HG03354 (cell line): ENCODE measurements at regions not wholly inside any gene's neighbourhood (a gene's known extent, or its start where the extent isn't known, plus 50 kb on each side); places are given as distances from the start of the nearest gene placed in this dataset.
"Not testable (repeated sequence)": the region's sequence is repeated elsewhere in the genome, so short reads cannot be mapped to it uniquely, and the experiment has no call there.

ENCODE experiments used
- ATAC-seq: cut with Tn5 transposase; IDR thresholded peaks from one replicate; pipeline ENCODE4 v1.9.1; 2021; ENCODE audit warnings: mild to moderate bottlenecking; ENCODE audit not compliant: unreplicated experiment, poor library complexity, severe bottlenecking

GRCh38 chr1:190940951-190941350 lies 463.3 kb upstream of the BRINP3 start:
- no peak for ATAC-seq

GRCh38 chr1:190942475-190942874 lies 464.8 kb upstream of the BRINP3 start:
- ATAC-seq = no peak

GRCh38 chr1:190943722-190944121 lies 466.1 kb upstream of the BRINP3 start:
- ATAC-seq = not testable (repeated sequence)

- ATAC-seq = no peak
Measured at GRCh38 chr1:190949939-190950338, 472.3 kb upstream of the BRINP3 start.

- ATAC-seq = no peak
Measured at GRCh38 chr1:190957565-190957964, 479.9 kb upstream of the BRINP3 start.

- ATAC-seq = no peak
Measured at GRCh38 chr1:190963321-190963720, 485.7 kb upstream of the BRINP3 start.

GRCh38 chr1:190975827-190976226 lies 498.2 kb upstream of the BRINP3 start:
- no peak for ATAC-seq

GRCh38 chr1:191002768-191003167 lies 525.1 kb upstream of the BRINP3 start:
- no peak for ATAC-seq

GRCh38 chr1:191016765-191017164 lies 539.1 kb upstream of the BRINP3 start:
- ATAC-seq = no peak

- no peak for ATAC-seq
Measured at GRCh38 chr1:191022856-191023255, 545.2 kb upstream of the BRINP3 start.

- ATAC-seq = no peak
Measured at GRCh38 chr1:191025896-191026642, 548.4 kb upstream of the BRINP3 start.

- no peak for ATAC-seq
Measured at GRCh38 chr1:191026828-191027227, 549.2 kb upstream of the BRINP3 start.

- ATAC-seq = no peak
Measured at GRCh38 chr1:191034132-191034531, 556.5 kb upstream of the BRINP3 start.

- ATAC-seq = no peak
Measured at GRCh38 chr1:191043066-191043465, 565.4 kb upstream of the BRINP3 start.

- no peak for ATAC-seq
Measured at GRCh38 chr1:191049781-191050180, 572.1 kb upstream of the BRINP3 start.

- ATAC-seq = no peak
Measured at GRCh38 chr1:191052888-191053287, 575.2 kb upstream of the BRINP3 start.

- ATAC-seq = no peak
Measured at GRCh38 chr1:191065346-191065745, 587.7 kb upstream of the BRINP3 start.

- ATAC-seq = no peak
Measured at GRCh38 chr1:191065771-191066170, 588.1 kb upstream of the BRINP3 start.

GRCh38 chr1:191074881-191075280 lies 597.2 kb upstream of the BRINP3 start:
- ATAC-seq = no peak

GRCh38 chr1:191083090-191083489 lies 605.4 kb upstream of the BRINP3 start:
- ATAC-seq = not testable (repeated sequence)

GRCh38 chr1:191085121-191085520 lies 607.5 kb upstream of the BRINP3 start:
- ATAC-seq = no peak

GRCh38 chr1:191086910-191087309 lies 609.2 kb upstream of the BRINP3 start:
- ATAC-seq = no peak
